IMR-90 (cell line): ENCODE measurements at regions not wholly inside any gene's neighbourhood (a gene's known extent, or its start where the extent isn't known, plus 50 kb on each side); places are given as distances from the start of the nearest gene placed in this dataset.

ENCODE experiments used
- ATAC-seq: fragments of 200-7000 bp; cut with Tn5 transposase; 2 replicates; pipeline ENCODE4 v1.9.1; 2020; ENCODE audit warnings: low read depth, mild to moderate bottlenecking, moderate library complexity
- BruUV-seq: library from RNA; stranded (reverse); fragments of 400-500 nt; replicated peaks from 2 replicates; lab custom pipeline; 2021; lab: Mats Ljungman, UMichigan
- CTCF ChIA-PET: fragments of 300-600 bp; formaldehyde crosslinking; extraction: SDS; loops from one replicate; lab custom pipeline; 2021; ENCODE audit warnings: antibody characterized with exemption; lab: Yijun Ruan, JAX
- POLR2A ChIA-PET: fragments of 300-600 bp; sonication (Branson Sonifier 250); formaldehyde crosslinking; loops from one replicate; lab custom pipeline; 2022; ENCODE audit warnings: antibody characterized with exemption; ENCODE audit not compliant: unreplicated experiment; lab: Charles Lee
- DNase-seq: peaks from one replicate; pipeline ENCODE4 v3.0.0; 2013
- H2AFZ ChIP-seq: replicated peaks from 2 replicates; pipeline ENCODE3; 2013; ENCODE audit warnings: low read length, mild to moderate bottlenecking; ENCODE audit not compliant: poor library complexity
- H2AK5ac ChIP-seq: 2 replicates; pipeline ENCODE4 v1.6.1; 2013; ENCODE audit warnings: low read depth, low read length, inconsistent platforms
- H2AK9ac ChIP-seq: replicated peaks from 2 replicates; pipeline ENCODE3; 2013; ENCODE audit warnings: mild to moderate bottlenecking, low read depth, low read length, moderate library complexity; ENCODE audit not compliant: poor library complexity
- H2BK120ac ChIP-seq: 2 replicates; pipeline ENCODE4 v1.6.1; 2013; ENCODE audit warnings: low read depth, low read length, inconsistent platforms
- H2BK15ac ChIP-seq: 3 replicates; pipeline ENCODE4 v1.6.1; 2013; ENCODE audit warnings: low read depth, low read length, inconsistent platforms
- H2BK20ac ChIP-seq: 2 replicates; pipeline ENCODE4 v1.6.1; 2013; ENCODE audit warnings: low read depth, mild to moderate bottlenecking, inconsistent platforms, low read length, moderate library complexity
- H2BK5ac ChIP-seq: 2 replicates; pipeline ENCODE4 v1.6.1; 2013; ENCODE audit warnings: mild to moderate bottlenecking, low read depth, low read length, inconsistent platforms; ENCODE audit not compliant: poor library complexity, severe bottlenecking
- H3K14ac ChIP-seq: replicated peaks from 2 replicates; pipeline ENCODE4 v1.6.1; 2013; ENCODE audit warnings: low read depth, low read length, inconsistent platforms
- H3K18ac ChIP-seq: 2 replicates; pipeline ENCODE4 v1.6.1; 2013; ENCODE audit warnings: low read depth, low read length, control low read depth
- H3K23ac ChIP-seq: 2 replicates; pipeline ENCODE4 v1.6.1; 2013; ENCODE audit warnings: low read depth, low read length, inconsistent platforms
- H3K27ac ChIP-seq: 2 replicates; pipeline ENCODE4 v1.5.1; 2013; ENCODE audit warnings: mild to moderate bottlenecking, control low read depth, low read length; ENCODE audit not compliant: insufficient read depth
- H3K27me3 ChIP-seq: 2 replicates; pipeline ENCODE4 v1.6.1; 2013; ENCODE audit warnings: low read length; ENCODE audit not compliant: control insufficient read depth, insufficient read depth
- H3K36me3 ChIP-seq: 2 replicates; pipeline ENCODE4 v1.6.1; 2013; ENCODE audit warnings: low read length, mixed read lengths; ENCODE audit not compliant: control insufficient read depth, insufficient read depth
- H3K4ac ChIP-seq: 2 replicates; pipeline ENCODE4 v1.6.1; 2013; ENCODE audit warnings: low read depth, low read length, inconsistent platforms
- H3K4me1 ChIP-seq: 2 replicates; pipeline ENCODE4 v1.6.1; 2013; ENCODE audit warnings: low read length, mixed read lengths; ENCODE audit not compliant: control insufficient read depth, insufficient read depth
- H3K4me2 ChIP-seq: 2 replicates; pipeline ENCODE4 v1.6.1; 2013; ENCODE audit warnings: low read depth, mild to moderate bottlenecking, control low read depth, low read length, moderate library complexity
- H3K4me3 ChIP-seq: 2 replicates; pipeline ENCODE4 v1.5.1; 2013; ENCODE audit warnings: low read depth, mild to moderate bottlenecking, control low read depth, low read length, moderate library complexity; ENCODE audit not compliant: insufficient read depth
- H3K56ac ChIP-seq: 2 replicates; pipeline ENCODE4 v1.6.1; 2013; ENCODE audit warnings: low read length, inconsistent platforms; ENCODE audit not compliant: insufficient read depth; ENCODE audit errors: extremely low read depth
- H3K79me1 ChIP-seq, 2 experiments: 2 replicates each; pipeline ENCODE4 v1.6.1; 2013; ENCODE audit warnings: low read length in 2 of 2, inconsistent platforms in 1 of 2, low read depth in 1 of 2
- H3K9ac ChIP-seq: 2 replicates; pipeline ENCODE4 v1.6.1; 2013; ENCODE audit warnings: low read depth, low read length, control low read depth
- H3K9me1 ChIP-seq: 2 replicates; pipeline ENCODE4 v1.6.1; 2013; ENCODE audit warnings: low read length, inconsistent platforms; ENCODE audit not compliant: insufficient read depth
- H3K9me3 ChIP-seq: 2 replicates; pipeline ENCODE4 v1.6.1; 2013; ENCODE audit warnings: low read length; ENCODE audit not compliant: control insufficient read depth, insufficient read depth
- H4K20me1 ChIP-seq: 2 replicates; pipeline ENCODE4 v1.6.1; 2013; ENCODE audit warnings: low read length, inconsistent platforms; ENCODE audit not compliant: insufficient read depth
- H4K5ac ChIP-seq: 2 replicates; pipeline ENCODE4 v1.6.1; 2013; ENCODE audit warnings: mild to moderate bottlenecking, low read depth, low read length, control low read depth
- H4K8ac ChIP-seq, 2 experiments: 2 replicates each; pipeline ENCODE4 v1.6.1; 2013; ENCODE audit warnings: low read depth in 2 of 2, low read length in 2 of 2, control low read depth in 1 of 2, inconsistent platforms in 1 of 2
- H4K91ac ChIP-seq: 2 replicates; pipeline ENCODE4 v1.6.1; 2013; ENCODE audit warnings: low read depth, low read length, inconsistent platforms; ENCODE audit not compliant: insufficient read depth
- CHD1 ChIP-seq: IDR thresholded peaks from 2 replicates; pipeline ENCODE4 v1.6.1; 2012; ENCODE audit warnings: low read depth, low read length, improper control_type of control experiment
- FOS ChIP-seq: fragments of 150-350 bp; IDR thresholded peaks from 2 replicates; pipeline ENCODE4 v1.6.1; 2016; ENCODE audit warnings: low read depth, low read length
- MAZ ChIP-seq: IDR thresholded peaks from 2 replicates; pipeline ENCODE4 v1.6.1; 2012; ENCODE audit warnings: low read depth, mild to moderate bottlenecking, low read length, improper control_type of control experiment, moderate library complexity, borderline replicate concordance
- MXI1 ChIP-seq: IDR thresholded peaks from 2 replicates; pipeline ENCODE4 v1.6.1; 2012; ENCODE audit warnings: low read depth, mild to moderate bottlenecking, low read length, moderate library complexity, borderline replicate concordance
- RCOR1 ChIP-seq: IDR thresholded peaks from 2 replicates; pipeline ENCODE4 v1.6.1; 2012; ENCODE audit warnings: mild to moderate bottlenecking, low read length, improper control_type of control experiment; ENCODE audit not compliant: insufficient replicate concordance
- WGBS, 2 experiments: methylation state at CpG; one replicate each; pipeline versions ENCODE4 v1.1.5 to v1.1.7; 2013; ENCODE audit warnings: missing lambda C conversion rate in 2 of 2; ENCODE audit not compliant: insufficient read length in 1 of 2; ENCODE audit errors: extremely low coverage in 2 of 2; 5-methylcytosine and 5-hydroxymethylcytosine counted together
- dilution Hi-C: fragments of 300-500 bp; cut with HindIII; formaldehyde crosslinking; loops from one replicate; pipeline ENCODE4 v1.14.3; 2018; ENCODE audit warnings: low sequenced_read_pairs; ENCODE audit not compliant: unreplicated experiment
- in situ Hi-C: fragments of 300-500 bp; cut with MboI; formaldehyde crosslinking; loops from 3 replicates; pipeline ENCODE4 v1.14.3; 2019; ENCODE audit warnings: low sequenced_read_pairs, inconsistent platforms, mixed read lengths
- intact Hi-C: fragments of 100-400 bp; cut with micrococcal nuclease; formaldehyde crosslinking; loops from 2 replicates; pipeline ENCODE4 v1.10.0; 2022

DNA sequence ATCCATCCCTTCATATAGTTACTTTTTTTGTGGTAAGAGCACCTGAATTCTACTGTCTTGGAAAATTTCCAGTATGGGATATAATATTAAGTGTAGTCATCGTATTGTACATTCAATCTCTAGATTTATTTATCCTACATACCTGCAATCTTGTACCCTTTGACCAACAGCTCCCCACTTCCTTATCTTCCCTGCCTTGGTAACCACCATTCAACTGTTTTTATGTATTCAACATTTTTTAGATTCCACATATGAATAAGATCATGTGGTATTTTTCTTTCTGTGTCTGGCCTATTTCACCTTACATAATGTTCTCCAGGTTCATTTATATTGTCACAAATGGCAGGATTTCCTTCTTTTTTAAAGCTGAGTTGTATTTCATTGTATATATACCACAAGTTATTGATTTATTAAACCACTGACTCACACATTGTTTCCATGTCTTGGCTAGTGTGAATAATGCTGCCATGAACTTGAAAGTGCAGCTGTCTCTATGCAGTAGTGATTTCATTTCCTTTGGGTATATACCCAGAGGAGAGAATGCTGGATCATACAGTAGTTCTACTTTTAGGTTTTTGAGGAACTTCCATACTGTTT is 572.5 kb downstream of the MAGEB5 start:
- Histone ChIP-seq H3K14ac (no peak overlapping the region), H4K91ac (no peak overlapping the region), H3K9me3 (no peaks in the 10 kb centered on the region), H3K9ac (no peak overlapping the region), H3K27ac (no peak overlapping the region), H3K36me3 (no peaks in the 10 kb centered on the region), H3K9me1 (no peaks in the 10 kb centered on the region), H3K27me3 (no peaks in the 10 kb centered on the region), H4K8ac (no peak overlapping the region), H4K5ac (no peak overlapping the region), H2BK20ac (no peak overlapping the region), H4K20me1 (no peaks in the 10 kb centered on the region), H2AK5ac (no peak overlapping the region), H3K4ac (no peak overlapping the region), H2AFZ (no peak overlapping the region), H2BK5ac (no peak overlapping the region), H3K23ac (no peak overlapping the region), H3K4me1 (no peaks in the 10 kb centered on the region), H2BK120ac (no peak overlapping the region), H3K4me2 (no peak overlapping the region), H3K18ac (no peak overlapping the region), H3K79me1 (no peaks in the 10 kb centered on the region), H3K4me3 (no peak overlapping the region), H2AK9ac (no peak overlapping the region), H2BK15ac (no peak overlapping the region), H3K56ac (no peak overlapping the region)
- DNase-seq: no peak
- TF ChIP-seq RCOR1 (no peak), MXI1 (no peak), CHD1 (no peak), FOS (no peak), MAZ (no peak)
- in situ Hi-C loops (no loop called here), intact Hi-C loops (no loop called here), dilution Hi-C loops (no loop called here)
- no peak for ATAC-seq
- CTCF ChIA-PET: no interaction called here
- POLR2A ChIA-PET: no interaction called here
- no CpG with 5 or more reads among the region's 1 CpG for WGBS, 2 experiments
- BruUV-seq: no TSS peak
